ENCODE measurements at regions not wholly inside any gene's neighbourhood (a gene's known extent, or its start where the extent isn't known, plus 50 kb on each side); places are given as distances from the start of the nearest gene placed in this dataset.

GRCh38 chr5:3954199-3954598 lies 358.6 kb downstream of the IRX1 start:
- no peak for TF ChIP-seq REST (IDR thresholded peaks at IDR 0.05; ENCODE audit: insufficient read depth in 1 of 2, low read depth in 2 of 2, low read length in 2 of 2)
- no peak for TF ChIP-seq POLR2AphosphoS5 (IDR thresholded peaks at IDR 0.05; ENCODE audit: low read depth, low read length)
- no peak for TF ChIP-seq TAF1 (IDR thresholded peaks at IDR 0.05; ENCODE audit: borderline replicate concordance, insufficient read depth, low read length)
- no peak for TF ChIP-seq SIN3A (IDR thresholded peaks at IDR 0.05; ENCODE audit: borderline replicate concordance, insufficient read depth, low read length)

Measured in PFSK-1 (cell line).